HL-60/S4 (cell line): ENCODE measurements at regions not wholly inside any gene's neighbourhood (a gene's known extent, or its start where the extent isn't known, plus 50 kb on each side); places are given as distances from the start of the nearest gene placed in this dataset.
"Not testable (repeated sequence)": the region's sequence is repeated elsewhere in the genome, so short reads cannot be mapped to it uniquely, and the experiment has no call there.

Source experiments
- in situ Hi-C: fragments of 300-500 bp; cut with MboI; formaldehyde crosslinking; loops from 2 replicates; pipeline ENCODE4 v1.14.3; 2022; ENCODE audit warnings: low sequenced_read_pairs

DNA sequence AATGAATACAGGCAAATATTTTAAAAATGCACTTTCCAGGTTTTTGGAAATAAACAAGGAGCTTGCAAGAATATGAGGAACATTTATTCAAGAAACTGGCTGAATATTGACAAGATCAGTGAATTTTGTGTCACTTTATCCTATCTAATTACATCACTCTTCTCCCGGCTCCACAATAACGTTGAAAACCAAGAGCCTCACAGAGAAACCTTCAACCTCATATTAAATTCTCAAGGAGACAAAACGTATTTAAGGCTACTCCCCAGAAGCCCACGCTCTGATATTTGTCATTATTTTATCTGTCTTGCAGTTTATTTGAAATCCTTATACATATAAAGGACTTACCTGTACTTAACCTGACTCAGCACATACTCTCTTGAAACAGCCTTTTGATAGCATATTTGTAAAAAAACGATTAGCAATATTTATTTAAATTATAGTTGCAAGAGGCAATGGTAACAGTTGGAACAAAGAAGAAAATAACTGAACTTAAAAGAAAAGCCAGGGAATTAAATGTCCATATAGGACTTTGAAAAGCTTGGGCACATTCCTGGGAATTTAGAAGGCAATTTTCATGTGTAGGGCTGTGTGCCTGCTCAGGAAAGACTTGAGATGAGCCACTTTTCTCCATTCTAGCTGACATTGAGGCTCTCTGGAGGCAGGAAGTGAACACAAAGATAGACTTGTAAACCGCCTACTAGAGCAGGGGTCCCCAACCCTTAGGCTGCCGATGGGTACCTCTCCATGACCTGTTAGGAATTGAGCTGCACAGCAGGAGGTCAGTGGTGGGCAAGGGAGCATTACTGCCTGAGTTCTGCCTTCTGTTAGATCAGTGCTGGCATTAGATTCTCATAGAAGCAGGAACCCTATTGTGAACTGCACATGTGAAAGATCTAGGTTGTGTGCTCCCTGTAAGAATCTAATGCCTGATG is 636.4 kb downstream of the SLC16A7 start:
- in situ Hi-C loops, result no loop called here

DNA sequence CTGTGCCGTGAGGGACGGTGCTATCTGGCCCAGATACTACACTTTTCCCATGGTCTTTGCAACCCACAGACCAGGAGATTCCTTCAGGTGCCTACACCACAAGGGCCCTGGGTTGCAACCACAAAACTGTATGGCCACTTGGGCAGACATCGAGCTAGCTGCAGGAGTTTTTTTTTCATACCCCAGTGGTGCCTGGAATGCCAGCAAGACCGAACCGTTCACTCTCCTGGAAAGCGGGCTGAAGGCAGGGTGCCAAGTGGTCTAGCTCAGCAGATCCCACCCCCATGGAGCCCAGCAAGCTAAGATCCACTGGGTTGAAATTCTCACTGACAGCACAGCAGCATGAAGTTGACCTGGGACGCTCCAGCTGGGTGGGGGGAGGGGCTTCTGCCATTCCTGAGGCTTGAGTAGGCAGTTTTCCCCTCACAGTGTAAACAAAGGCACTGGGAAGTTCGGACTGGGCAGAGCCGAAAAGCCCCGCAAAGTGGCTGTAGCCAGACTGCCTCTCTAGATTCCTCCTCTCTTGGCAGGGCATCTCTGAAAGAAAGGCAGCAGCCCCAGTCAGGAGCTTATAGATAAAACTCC is 638.9 kb downstream of the SLC16A7 start:
- in situ Hi-C loops, result not testable (repeated sequence)

DNA sequence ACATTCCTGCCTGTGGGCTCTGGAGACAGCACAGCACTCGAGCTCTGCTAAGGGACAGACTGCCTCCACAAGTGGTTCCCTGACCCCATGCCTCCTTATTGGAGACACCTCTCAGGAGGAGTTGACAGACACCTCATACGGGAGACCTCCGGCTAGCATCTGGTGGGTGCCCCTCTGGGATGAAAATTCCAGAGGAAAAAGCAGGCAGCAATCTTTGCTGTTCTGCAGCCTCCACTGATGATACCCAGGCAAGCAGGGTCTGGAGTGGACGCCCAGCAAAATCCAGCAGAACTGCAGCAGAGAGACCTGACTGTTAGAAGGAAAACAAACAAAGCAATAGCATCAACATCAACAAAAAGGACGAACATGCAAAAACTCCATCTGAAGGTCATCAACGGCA is 639.4 kb downstream of the SLC16A7 start:
- in situ Hi-C loops, result no loop called here

DNA sequence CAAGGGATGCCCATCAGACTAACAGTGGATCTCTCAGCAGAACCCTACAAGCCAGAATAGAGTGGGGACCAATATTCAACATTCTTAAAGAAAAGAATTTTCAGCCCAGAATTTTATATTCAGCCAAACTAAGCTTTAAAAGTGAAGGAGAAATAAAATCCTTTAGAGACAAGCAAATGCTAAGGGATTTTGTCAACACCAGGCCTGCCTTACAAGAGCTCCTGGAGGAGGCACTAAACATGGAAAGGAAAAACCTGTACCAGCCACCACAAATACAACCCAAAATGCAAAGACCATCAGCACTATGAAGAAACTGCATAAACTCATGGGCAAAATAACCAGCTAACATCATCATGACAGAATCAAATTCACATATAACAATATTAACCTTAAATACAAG is 640.6 kb downstream of the SLC16A7 start:
- in situ Hi-C loops, result not testable (repeated sequence)

- in situ Hi-C loops, result no loop called here
Observed at GRCh38 chr12:60240891-60241290, 645.1 kb downstream of the SLC16A7 start.

GRCh38 chr12:60251091-60251490 is 655.3 kb downstream of the SLC16A7 start:
- in situ Hi-C loops, result no loop called here

DNA sequence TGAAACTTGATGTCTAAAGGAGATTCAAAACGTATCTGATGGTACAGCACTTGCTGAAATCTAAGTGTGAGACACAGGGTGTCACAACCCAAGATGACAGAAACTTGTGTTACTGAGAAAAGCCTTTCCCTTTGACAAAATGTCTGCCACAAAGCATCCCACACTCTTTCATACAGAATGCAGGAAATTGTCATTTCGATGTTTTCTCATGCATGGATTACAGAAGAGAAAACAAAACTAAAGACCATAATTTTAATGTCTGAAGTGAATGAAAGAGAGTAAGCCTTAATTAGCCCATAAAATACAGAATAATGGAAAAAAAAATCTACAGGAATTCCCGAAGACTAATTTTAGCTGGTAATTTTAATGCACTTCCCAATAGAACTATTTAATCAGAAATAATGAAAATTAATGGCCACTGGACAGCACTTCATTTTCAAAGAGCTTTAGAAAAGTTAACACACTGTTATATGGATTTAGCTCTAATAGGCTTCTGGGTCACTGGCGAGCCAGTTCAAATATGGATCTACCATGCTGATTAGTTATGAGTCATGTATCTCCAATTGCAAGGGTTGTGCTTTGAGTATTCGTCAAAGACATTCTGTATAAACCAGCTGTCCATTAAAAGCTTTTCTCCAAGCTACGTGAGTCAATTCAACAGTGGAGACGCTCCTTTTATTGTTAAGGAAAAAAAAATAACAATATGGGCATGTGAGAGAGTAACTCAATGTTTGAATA is 656.7 kb downstream of the SLC16A7 start:
- in situ Hi-C loops, result no loop called here

GRCh38 chr12:60255044-60255443 is 659.2 kb downstream of the SLC16A7 start:
- in situ Hi-C loops, result no loop called here

GRCh38 chr12:60257063-60257462 is 661.2 kb downstream of the SLC16A7 start:
- in situ Hi-C loops, result no loop called here

GRCh38 chr12:60259225-60259624 is 663.4 kb downstream of the SLC16A7 start:
- in situ Hi-C loops, result no loop called here

DNA sequence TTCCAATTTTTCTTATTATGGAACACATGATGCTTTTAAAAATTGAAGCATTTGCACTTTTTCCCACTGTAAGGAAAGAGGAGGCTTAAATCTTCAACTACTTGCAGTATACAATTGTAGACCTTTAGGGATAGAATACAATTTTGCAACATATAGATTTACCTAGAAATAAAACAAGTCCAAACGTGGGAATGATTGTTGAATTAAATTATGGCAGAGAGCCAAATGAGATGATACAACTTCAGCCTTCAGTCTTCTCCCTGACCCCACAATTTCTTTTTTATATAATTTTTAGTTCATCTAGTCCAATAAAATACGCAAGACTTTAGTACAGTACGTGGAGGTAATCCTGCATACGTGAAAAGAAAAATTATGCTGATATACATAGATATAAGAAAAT is 666.5 kb downstream of the SLC16A7 start:
- in situ Hi-C loops, result no loop called here

DNA sequence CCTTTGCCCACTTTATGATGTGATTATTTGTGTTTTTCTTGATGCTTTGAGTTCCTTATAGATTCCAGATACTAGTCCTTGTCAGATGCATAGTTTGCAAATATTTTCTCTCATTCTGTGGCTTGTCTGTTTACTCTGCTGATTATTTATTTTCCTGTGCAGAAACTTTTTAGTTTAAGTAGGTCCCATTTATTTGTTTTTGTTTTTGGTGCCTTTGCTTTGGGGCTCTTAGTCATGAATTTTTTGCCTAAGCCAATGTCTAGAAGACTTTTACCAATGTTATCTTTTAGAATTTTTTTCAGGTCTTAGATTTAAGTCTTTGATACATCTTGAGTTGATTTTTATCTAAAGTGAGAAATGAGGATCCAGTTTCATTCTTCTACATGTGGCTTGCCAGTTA is 667.3 kb downstream of the SLC16A7 start:
- in situ Hi-C loops, result no loop called here

- in situ Hi-C loops, result no loop called here
Observed at GRCh38 chr12:60263836-60264493, 668.1 kb downstream of the SLC16A7 start.

DNA sequence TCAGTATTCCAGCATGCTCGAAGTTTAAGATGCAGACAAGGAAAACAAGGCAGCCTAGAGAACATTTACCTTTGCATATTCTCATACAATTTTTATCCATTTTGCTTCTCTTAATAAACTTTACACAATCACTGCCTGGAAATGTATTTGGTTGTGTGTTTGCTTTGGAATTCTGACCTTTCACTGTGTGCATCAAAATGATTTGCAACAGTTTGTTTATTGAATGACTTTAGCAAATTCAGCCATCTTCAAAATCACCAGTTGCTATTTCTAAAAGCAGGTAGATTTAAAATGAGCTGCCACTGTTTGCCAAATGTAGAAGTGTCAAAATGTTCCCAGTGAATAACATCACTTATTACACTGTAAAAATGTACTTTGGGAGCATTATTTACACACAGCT is 669.9 kb downstream of the SLC16A7 start:
- in situ Hi-C loops, result no loop called here

GRCh38 chr12:60266381-60266852 is 670.6 kb downstream of the SLC16A7 start:
- in situ Hi-C loops, result no loop called here

- in situ Hi-C loops, result no loop called here
Observed at GRCh38 chr12:60269611-60270269, 673.9 kb downstream of the SLC16A7 start.

DNA sequence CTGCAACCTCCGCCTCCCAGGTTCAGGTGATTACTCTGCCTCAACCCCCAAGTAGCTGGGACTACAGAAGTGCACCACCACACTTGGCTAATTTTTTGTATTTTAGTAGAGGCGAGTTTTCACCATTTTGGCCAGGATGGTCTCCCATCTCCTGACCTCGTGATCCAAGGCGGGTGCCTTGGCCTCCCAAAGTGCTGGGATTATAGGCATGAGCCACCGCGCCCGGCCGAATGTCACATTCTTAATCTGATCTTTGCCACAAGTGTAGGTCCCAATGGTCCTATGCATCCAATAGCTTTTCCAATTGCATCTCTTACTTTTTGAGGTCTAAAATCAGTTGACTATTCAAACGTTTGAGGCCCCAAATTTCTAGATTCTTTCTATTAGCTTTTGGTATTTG is 676.0 kb downstream of the SLC16A7 start:
- in situ Hi-C loops, result no loop called here

GRCh38 chr12:60278209-60278608 is 682.4 kb downstream of the SLC16A7 start:
- in situ Hi-C loops, result no loop called here

GRCh38 chr12:60279221-60279620 is 683.4 kb downstream of the SLC16A7 start:
- in situ Hi-C loops, result no loop called here

DNA sequence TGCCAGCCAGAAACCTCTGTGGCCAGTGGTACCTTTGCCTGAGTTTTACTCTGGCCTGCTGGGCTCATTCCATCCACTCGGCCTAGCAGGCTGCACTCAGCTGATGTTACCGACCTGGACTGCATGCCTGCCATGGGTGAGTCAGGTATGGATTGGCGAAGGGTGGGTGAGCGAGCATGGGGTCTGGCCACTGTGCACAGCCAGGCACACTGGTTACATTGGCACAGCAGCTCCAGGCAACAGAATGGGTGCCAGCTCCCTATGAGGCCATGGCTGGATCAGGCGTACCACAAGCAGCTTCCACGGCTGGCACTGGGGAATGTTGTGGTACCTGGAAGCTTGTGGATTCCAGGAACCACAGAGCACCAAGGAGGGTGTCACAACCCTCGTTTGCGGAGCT is 685.7 kb downstream of the SLC16A7 start:
- in situ Hi-C loops, result no loop called here

GRCh38 chr12:60290532-60290931 is 694.7 kb downstream of the SLC16A7 start:
- in situ Hi-C loops, result no loop called here
